COLO668 (cell line): ENCODE measurements at regions not wholly inside any gene's neighbourhood (a gene's known extent, or its start where the extent isn't known, plus 50 kb on each side); places are given as distances from the start of the nearest gene placed in this dataset.
"Not testable (repeated sequence)": the region's sequence is repeated elsewhere in the genome, so short reads cannot be mapped to it uniquely, and the experiment has no call there.

Source experiments
- DNase-seq: peaks from one replicate; lab custom pipeline; 2025; ENCODE audit not compliant: unreplicated experiment; lab: John Stamatoyannopoulos, UW

DNA sequence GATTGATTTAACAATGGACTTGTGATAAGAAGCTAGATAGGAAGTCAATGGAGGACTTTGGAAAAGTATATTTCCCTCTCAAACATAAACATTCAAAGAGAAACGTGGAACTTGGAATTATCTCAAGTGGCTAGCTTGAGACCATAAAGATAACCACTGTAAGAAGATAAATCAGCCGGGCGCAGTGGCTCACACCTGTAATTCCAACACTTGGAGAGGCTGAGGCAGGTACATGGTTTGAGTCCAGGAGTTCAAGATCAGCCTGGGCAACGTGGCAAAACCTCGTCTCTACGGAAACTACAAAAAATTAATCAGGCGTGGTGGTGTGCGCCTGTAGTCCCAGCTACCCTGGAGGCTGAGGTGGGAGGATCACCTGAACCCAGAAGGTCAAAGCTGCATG lies 405.9 kb upstream of the ACVR2A start:
- no peak for DNase-seq

GRCh38 chr2:147433822-147434221 lies 411.0 kb upstream of the ACVR2A start:
- no peak for DNase-seq

DNA sequence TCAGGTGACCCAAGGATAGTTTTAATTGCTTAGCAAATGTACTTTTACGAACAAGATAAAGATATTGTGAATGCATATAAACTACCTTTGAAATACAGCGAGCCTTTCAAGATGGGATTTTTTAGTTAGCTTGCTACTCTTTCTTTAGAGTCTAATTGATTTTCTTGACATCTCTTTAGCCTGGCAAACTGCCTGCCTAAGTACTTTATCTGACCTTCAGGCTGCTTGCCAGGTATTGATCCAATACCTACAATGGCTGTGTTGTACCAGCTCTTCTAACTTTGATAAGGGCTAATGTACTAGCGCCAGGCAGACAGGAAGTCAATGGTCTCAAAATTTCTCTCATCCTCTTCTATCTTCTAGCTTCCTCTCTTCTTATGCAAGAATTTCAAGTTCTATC lies 414.4 kb upstream of the ACVR2A start:
- DNase-seq = no peak

DNA sequence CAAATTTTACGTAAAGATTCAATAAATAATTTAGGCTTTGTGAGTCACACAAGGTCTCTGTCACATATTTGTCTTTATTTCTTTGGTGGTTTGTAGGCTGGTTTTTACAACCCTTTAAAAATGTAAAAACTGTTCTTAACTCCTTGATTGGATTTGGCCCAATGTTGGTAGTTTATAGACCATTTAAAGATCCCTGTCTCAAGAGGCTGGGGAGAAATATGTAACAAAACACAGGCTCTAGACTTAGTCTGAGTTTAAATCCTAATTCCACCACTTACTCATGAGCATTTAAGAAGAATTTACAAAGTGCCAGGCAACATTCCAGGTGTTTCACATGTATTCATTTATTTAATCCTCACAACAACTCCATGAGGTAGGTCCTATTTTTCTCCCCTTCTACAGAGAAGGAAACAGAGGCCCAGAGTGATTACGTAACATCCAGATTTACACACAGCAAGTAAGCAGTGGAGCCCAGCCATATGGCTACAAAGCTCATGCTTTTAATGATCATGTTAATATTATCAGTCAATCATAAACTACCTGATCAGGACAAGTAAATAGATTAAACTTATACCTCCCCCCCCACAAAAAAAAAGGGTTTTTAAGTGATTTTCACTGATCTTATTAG lies 416.6 kb upstream of the ACVR2A start:
- no peak for DNase-seq

DNA sequence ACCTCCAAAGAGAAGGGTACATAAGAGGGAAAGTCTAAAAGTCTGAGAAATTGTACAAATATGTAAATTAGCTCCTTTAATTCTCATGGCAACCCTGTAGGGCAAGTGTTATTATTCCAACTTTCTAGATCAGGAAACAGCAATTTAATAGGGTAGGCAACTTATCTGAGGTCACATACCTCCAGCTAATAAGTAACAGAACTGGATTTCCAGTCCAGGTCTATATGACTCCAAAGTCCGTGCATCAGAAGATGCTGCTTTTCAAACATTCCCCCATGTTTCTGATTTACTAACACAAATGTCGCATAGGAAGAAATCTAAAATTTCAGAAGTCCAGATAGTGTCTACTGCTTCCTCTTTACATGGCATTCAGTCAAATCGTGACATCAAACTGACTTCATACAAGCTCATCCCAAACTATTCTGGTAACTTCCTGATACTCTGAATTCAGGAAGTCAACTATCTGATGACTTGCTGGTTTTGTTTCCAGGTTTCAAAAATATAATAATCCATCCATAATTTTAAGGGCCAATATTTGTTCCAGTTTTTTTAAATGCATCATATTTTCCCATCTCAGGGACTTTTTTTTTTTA lies 419.3 kb upstream of the ACVR2A start:
- no peak for DNase-seq

DNA sequence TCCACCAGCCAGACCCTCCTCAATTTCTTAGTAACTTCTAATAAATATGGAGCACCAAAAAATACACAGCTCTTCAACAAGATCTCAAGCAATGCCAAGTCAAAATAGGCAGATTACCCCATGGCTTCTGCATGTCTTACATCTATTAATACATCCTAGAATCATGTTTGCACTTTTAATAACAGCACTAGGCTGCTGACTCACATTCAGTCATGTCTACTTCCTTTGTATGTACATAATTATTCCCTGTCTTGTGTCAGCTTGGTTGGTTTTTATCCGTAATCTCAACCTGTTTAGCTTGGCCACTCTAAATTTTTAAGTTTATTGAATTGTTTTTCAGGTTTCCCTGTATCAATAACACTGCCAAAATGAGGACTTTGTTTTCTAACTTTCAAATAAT lies 420.1 kb upstream of the ACVR2A start:
- DNase-seq = no peak

DNA sequence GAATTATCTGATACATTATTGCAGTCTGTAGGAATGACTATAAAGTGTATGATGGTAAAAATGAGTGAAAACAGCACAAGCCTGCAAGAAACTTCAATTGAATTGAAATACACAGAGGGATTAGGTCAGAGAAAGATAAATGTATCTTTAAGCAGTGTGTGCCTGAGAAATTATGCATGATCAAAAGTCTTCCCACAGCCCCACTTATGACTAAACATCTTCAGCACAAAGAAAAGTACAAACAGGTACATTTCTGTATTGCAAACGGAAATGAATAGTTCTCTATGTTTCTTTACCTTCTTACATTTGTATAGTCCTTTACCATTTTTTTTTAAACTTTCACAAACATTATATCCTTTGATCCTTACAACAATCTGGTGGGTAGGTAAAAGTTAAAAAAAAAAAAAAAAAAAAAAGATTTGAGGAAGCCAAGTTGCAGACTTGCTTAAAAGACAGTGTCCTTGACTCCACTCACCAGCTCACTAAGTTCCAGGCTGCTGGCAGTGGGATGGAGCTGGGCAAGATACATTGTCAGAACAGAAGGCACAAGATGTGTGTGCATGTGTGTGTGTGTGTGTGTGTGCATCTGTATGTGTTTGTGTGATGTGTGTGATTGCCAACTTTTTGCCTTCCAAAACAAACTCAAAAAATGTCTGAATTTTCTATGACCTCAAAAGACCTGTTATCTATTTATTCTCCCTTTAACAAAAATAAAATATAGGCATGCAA lies 423.7 kb upstream of the ACVR2A start:
- DNase-seq = no peak

DNA sequence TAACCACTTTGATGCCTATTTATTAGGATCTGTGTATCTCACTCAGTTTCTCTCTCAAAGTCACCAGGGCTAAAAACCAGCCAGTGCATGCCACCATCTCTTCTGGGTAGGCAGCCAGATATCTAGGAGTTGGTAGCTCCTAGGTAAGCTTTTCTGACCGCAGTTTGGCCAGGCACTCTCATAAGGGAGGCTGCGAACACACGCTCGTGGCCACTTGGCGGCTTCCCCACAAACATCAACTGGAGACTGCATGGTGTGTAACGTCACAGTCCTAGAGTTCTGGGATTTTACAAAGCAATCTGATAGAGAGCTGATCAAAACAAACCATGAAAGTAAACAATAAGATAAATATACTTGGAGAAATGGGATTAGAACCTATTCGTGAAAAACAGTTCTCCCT lies 424.3 kb upstream of the ACVR2A start:
- no peak for DNase-seq

- no peak for DNase-seq
Measured at GRCh38 chr2:147416099-147416498, 428.7 kb upstream of the ACVR2A start.

DNA sequence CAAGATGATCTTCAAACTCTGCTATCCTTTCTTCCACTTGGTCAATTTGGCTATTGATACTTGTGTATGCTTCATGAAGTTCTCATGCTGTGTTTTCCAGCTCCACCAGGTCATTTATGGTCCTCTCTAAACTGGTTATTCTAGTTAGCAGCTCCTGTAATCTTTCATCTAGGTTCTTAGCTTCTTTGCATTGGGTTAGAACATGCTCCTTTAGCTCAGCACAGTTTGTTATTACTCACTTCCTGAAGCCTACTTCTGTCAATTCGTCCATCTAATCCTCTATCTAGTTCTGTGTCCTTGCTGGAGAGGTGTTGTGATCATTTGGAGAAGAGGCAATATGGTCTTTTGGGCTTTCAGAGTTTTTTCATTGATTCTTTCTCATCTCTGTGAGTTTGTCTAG lies 430.2 kb upstream of the ACVR2A start:
- not testable (repeated sequence) for DNase-seq

DNA sequence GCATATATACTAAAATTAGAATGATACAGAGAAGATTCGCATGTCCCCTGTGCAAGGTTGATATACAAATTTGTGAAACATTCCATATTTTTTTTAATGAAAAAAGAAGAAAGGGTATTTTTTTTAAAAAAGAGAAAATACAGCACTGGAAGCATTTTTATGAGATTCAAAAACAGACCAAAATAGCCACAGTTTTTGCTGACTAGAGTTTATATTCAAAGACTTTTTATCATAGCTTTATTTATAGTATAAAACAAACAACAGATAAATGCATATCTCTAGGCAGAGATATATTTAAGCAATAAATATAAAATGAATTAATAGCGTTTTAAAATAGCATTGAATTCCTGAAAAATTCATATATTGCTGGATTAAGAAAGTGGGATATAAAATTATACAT lies 436.5 kb upstream of the ACVR2A start:
- DNase-seq = no peak

DNA sequence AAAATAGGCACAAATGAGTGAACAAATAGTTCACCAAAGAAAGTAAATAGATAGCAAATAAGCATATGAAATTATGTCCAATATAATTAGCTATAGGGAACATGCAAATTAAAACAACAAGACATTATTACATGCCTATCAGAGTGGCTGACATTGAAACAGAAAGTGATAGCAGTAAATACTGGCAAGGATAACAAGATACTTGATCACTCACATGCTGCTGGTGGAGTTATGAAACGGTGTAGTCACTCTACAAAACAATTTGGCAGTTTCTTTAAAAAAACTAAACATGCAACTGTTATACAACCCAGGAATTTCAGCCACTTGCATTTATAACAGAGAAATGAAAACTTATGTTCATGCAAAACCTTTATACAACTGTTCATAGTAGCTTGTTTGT lies 439.2 kb upstream of the ACVR2A start:
- DNase-seq = no peak

GRCh38 chr2:147398996-147399395 lies 445.8 kb upstream of the ACVR2A start:
- DNase-seq = no peak

GRCh38 chr2:147398301-147398700 lies 446.5 kb upstream of the ACVR2A start:
- DNase-seq = no peak

- DNase-seq = no peak
Measured at GRCh38 chr2:147396890-147397289, 447.9 kb upstream of the ACVR2A start.

DNA sequence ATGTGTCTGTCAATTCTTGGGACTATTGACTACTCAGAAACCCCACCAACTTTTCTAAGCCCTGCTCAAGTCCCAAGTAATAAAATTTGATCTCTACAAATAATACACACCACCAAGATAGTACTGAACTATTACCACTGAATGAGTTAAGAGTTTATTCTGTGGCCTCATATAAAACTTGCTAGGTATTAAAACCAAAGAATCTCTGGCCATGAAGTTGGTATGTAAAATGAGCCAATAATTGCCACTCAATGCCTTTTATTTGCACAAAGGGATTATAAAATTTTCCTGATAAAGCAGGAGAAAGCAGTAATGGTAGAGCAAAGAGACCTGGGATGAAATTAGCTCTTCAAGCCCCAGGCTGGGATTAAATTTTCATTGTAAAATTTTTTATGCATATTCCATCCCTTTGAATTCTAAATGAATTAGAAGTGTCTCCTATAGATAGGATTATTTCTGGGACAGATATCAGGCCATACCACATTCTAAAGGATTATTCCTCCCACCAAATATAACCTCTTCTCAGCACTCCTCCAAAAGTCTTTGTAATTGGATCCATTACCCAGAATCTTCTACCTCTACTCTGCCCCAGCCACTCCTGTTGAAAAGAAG lies 450.5 kb upstream of the ACVR2A start:
- no peak for DNase-seq

GRCh38 chr2:147392180-147392579 lies 452.6 kb upstream of the ACVR2A start:
- no peak for DNase-seq

- DNase-seq = no peak
Measured at GRCh38 chr2:147390475-147390874, 454.4 kb upstream of the ACVR2A start.

- no peak for DNase-seq
Measured at GRCh38 chr2:147389218-147389617, 455.6 kb upstream of the ACVR2A start.

DNA sequence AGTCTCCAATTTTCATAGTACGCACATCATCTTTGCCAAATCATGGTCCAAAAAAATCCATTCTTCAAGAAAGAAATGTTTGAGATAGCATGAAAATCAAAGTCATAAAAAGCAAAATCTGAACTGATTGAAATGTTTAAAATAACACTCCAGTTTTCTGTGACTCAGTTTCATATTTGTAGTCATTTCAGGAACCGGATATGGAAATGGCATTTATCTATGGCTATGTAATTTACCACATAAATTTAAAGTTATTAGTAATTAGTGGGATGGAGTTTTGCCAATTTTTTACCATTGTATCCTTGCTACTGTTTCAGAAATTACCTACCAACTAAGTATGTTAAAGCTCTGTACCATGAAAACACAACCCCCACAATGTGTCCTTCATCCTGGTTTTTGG lies 456.6 kb upstream of the ACVR2A start:
- DNase-seq = no peak

- no peak for DNase-seq
Measured at GRCh38 chr2:147386284-147386683, 458.5 kb upstream of the ACVR2A start.

GRCh38 chr2:147385600-147385999 lies 459.2 kb upstream of the ACVR2A start:
- DNase-seq = no peak
